ENCODE measurements at regions not wholly inside any gene's neighbourhood (a gene's known extent, or its start where the extent isn't known, plus 50 kb on each side); places are given as distances from the start of the nearest gene placed in this dataset.
"Not testable (repeated sequence)": the region's sequence is repeated elsewhere in the genome, so short reads cannot be mapped to it uniquely, and the experiment has no call there.

- POLR2A ChIA-PET = no interaction called here
- no peak for DNase-seq (ENCODE audit: low read depth, low spot score)
These were observed 273.1 kb downstream of the XPNPEP1 start for GRCh38 chr10:109650228-109650627.

GRCh38 chr10:109647627-109648026 lies 275.7 kb downstream of the XPNPEP1 start:
- ChIA-PET CTCF (no interaction called here), POLR2A (no interaction called here)
- no peak for DNase-seq (ENCODE audit: low read depth, low spot score)
- TF ChIP-seq CTCF (IDR thresholded peaks at IDR 0.05; ENCODE audit: insufficient read depth, low read length, missing control alignments) = no peak
- no peak overlapping the region for H3K4me3 ChIP-seq (ENCODE audit: low read depth, low read length)

More at GRCh38 chr10:109650228-109650627, 273.1 kb downstream of the XPNPEP1 start:
- TF ChIP-seq CTCF (IDR thresholded peaks at IDR 0.05; ENCODE audit: insufficient read depth, low read length, missing control alignments) = no peak
- CTCF ChIA-PET = no interaction called here
- H3K4me3 ChIP-seq (ENCODE audit: low read depth, low read length) = no peak overlapping the region

GRCh38 chr10:109633846-109634245 lies 289.5 kb downstream of the XPNPEP1 start:
- CTCF ChIA-PET = no interaction called here

GRCh38 chr10:109633017-109633416 lies 290.3 kb downstream of the XPNPEP1 start:
- H3K4me3 ChIP-seq (ENCODE audit: low read depth, low read length); CTCF ChIA-PET; DNase-seq (ENCODE audit: low read depth, low spot score); POLR2A ChIA-PET: not testable (repeated sequence)

More at GRCh38 chr10:109633846-109634245, 289.5 kb downstream of the XPNPEP1 start:
- DNase-seq (ENCODE audit: low read depth, low spot score) = no peak
- no peak for TF ChIP-seq CTCF (IDR thresholded peaks at IDR 0.05; ENCODE audit: insufficient read depth, low read length, missing control alignments)
- no peak overlapping the region for H3K4me3 ChIP-seq (ENCODE audit: low read depth, low read length)
- POLR2A ChIA-PET = no interaction called here

GRCh38 chr10:109624939-109625338 lies 298.4 kb downstream of the XPNPEP1 start:
- H3K4me3 ChIP-seq (ENCODE audit: low read depth, low read length) = no peak overlapping the region
- no peak for DNase-seq (ENCODE audit: low read depth, low spot score)
- TF ChIP-seq CTCF (IDR thresholded peaks at IDR 0.05; ENCODE audit: insufficient read depth, low read length, missing control alignments) = no peak
- ChIA-PET POLR2A (no interaction called here), CTCF (no interaction called here)

- ChIA-PET POLR2A (no interaction called here), CTCF (no interaction called here)
- H3K4me3 ChIP-seq (ENCODE audit: low read depth, low read length) = no peak overlapping the region
- DNase-seq (ENCODE audit: low read depth, low spot score) = no peak
- TF ChIP-seq CTCF (IDR thresholded peaks at IDR 0.05; ENCODE audit: insufficient read depth, low read length, missing control alignments) = no peak
These were observed 300.7 kb downstream of the XPNPEP1 start for GRCh38 chr10:109622566-109622965.

- POLR2A ChIA-PET = no interaction called here
- H3K4me3 ChIP-seq (ENCODE audit: low read depth, low read length) = no peak overlapping the region
- DNase-seq (ENCODE audit: low read depth, low spot score) = no peak
- TF ChIP-seq CTCF (IDR thresholded peaks at IDR 0.05; ENCODE audit: insufficient read depth, low read length, missing control alignments) = no peak
- CTCF ChIA-PET = no interaction called here
These were observed 302.9 kb downstream of the XPNPEP1 start for GRCh38 chr10:109620396-109620795.

All from AG04449 (cell line).